Spinal cord (tissue), 9 donors: ENCODE measurements at regions not wholly inside any gene's neighbourhood (a gene's known extent, or its start where the extent isn't known, plus 50 kb on each side); places are given as distances from the start of the nearest gene placed in this dataset.
A peak's percentile ranks its signal among the peaks of the same experiment; 100 is the strongest.
"Not testable (repeated sequence)": the region's sequence is repeated elsewhere in the genome, so short reads cannot be mapped to it uniquely, and the experiment has no call there.

Experiments
- DNase-seq, 6 donors: peaks; one replicate each; pipeline versions ENCODE4 v3.0.0 to v3.0.0-alpha.2; 2013 to 2015; ENCODE audit warnings: low spot score in 6 of 6, low read depth in 4 of 6
- H3K27ac ChIP-seq: one replicate; pipeline ENCODE4 v1.5.1; 2013; ENCODE audit warnings: low read depth, low read length, control low read depth
- H3K27me3 ChIP-seq: one replicate; pipeline ENCODE4 v1.6.1; 2013; ENCODE audit warnings: low read length; ENCODE audit not compliant: control insufficient read depth, insufficient read depth
- H3K36me3 ChIP-seq: one replicate; pipeline ENCODE4 v1.6.1; 2013; ENCODE audit warnings: low read length; ENCODE audit not compliant: control insufficient read depth, insufficient read depth
- H3K4me1 ChIP-seq: one replicate; pipeline ENCODE4 v1.6.1; 2013; ENCODE audit warnings: low read length; ENCODE audit not compliant: control insufficient read depth, insufficient read depth
- H3K4me3 ChIP-seq: one replicate; pipeline ENCODE4 v1.5.1; 2013; ENCODE audit warnings: low read depth, low read length, control low read depth
- H3K9me3 ChIP-seq: one replicate; pipeline ENCODE4 v1.6.1; 2013; ENCODE audit warnings: low read length; ENCODE audit not compliant: control insufficient read depth, insufficient read depth
- WGBS: methylation state at CpG from one replicate; pipeline ENCODE4 v1.1.5; 2013; ENCODE audit warnings: missing lambda C conversion rate; ENCODE audit not compliant: insufficient coverage; 5-methylcytosine and 5-hydroxymethylcytosine counted together
- donor health status: healthy.

GRCh38 chr3:153354641-153355040, 192.6 kb downstream of the RAP2B start:
- no peaks in the 10 kb centered on the region for H3K27me3 ChIP-seq
- H3K9me3 ChIP-seq, result no peaks in the 10 kb centered on the region
- H3K27ac ChIP-seq, result no peak overlapping the region
- H3K4me3 ChIP-seq, result no peak overlapping the region
- no peaks in the 10 kb centered on the region for H3K4me1 ChIP-seq
- no peak for DNase-seq
- no peaks in the 10 kb centered on the region for H3K36me3 ChIP-seq
- no CpG with 5 or more reads among the region's 1 CpG for WGBS

- Histone ChIP-seq H3K9me3 (no peaks in the 10 kb centered on the region), H3K4me3 (no peak overlapping the region), H3K4me1 (no peaks in the 10 kb centered on the region), H3K27me3 (no peaks in the 10 kb centered on the region), H3K36me3 (no peaks in the 10 kb centered on the region), H3K27ac (no peak overlapping the region)
- no CpG with 5 or more reads among the region's 1 CpG for WGBS
- DNase-seq, result no peak
Measured at GRCh38 chr3:153355559-153355958, 193.5 kb downstream of the RAP2B start.

- Histone ChIP-seq H3K9me3 (no peaks in the 10 kb centered on the region), H3K27me3 (no peaks in the 10 kb centered on the region), H3K4me1 (no peaks in the 10 kb centered on the region), H3K27ac (no peak overlapping the region), H3K4me3 (no peak overlapping the region), H3K36me3 (no peaks in the 10 kb centered on the region)
- DNase-seq, result no peak
- no CpG with 5 or more reads among the region's 2 CpGs for WGBS
Measured at GRCh38 chr3:153356908-153357307, 194.9 kb downstream of the RAP2B start.

GRCh38 chr3:153357436-153357835, 195.4 kb downstream of the RAP2B start:
- H3K36me3 ChIP-seq, result no peaks in the 10 kb centered on the region
- no peaks in the 10 kb centered on the region for H3K4me1 ChIP-seq
- no CpG with 5 or more reads among the region's 2 CpGs for WGBS
- no peak overlapping the region for H3K27ac ChIP-seq
- H3K9me3 ChIP-seq, result no peaks in the 10 kb centered on the region
- no peak overlapping the region for H3K4me3 ChIP-seq
- peak in 4 of 6 donors; percentile 17 to 88 (median 25) for DNase-seq
- H3K27me3 ChIP-seq, result no peaks in the 10 kb centered on the region

- Histone ChIP-seq H3K9me3 (no peaks in the 10 kb centered on the region), H3K4me1 (no peaks in the 10 kb centered on the region), H3K27ac (no peak overlapping the region), H3K27me3 (no peaks in the 10 kb centered on the region), H3K4me3 (no peak overlapping the region), H3K36me3 (no peaks in the 10 kb centered on the region)
- no peak for DNase-seq
- WGBS, result 95% methylated on average over 22 of the region's 28 CpGs
Measured at GRCh38 chr3:153369561-153370374, 207.7 kb downstream of the RAP2B start.

GRCh38 chr3:153370680-153371079, 208.7 kb downstream of the RAP2B start:
- DNase-seq, result no peak
- no peak overlapping the region for H3K27ac ChIP-seq
- no peaks in the 10 kb centered on the region for H3K4me1 ChIP-seq
- no CpG with 5 or more reads among the region's 1 CpG for WGBS
- H3K36me3 ChIP-seq, result no peaks in the 10 kb centered on the region
- H3K9me3 ChIP-seq, result no peaks in the 10 kb centered on the region
- no peaks in the 10 kb centered on the region for H3K27me3 ChIP-seq
- H3K4me3 ChIP-seq, result no peak overlapping the region

- Histone ChIP-seq H3K4me1 (no peaks in the 10 kb centered on the region), H3K36me3 (no peaks in the 10 kb centered on the region), H3K4me3 (no peak overlapping the region), H3K27ac (no peak overlapping the region), H3K9me3 (no peaks in the 10 kb centered on the region), H3K27me3 (no peaks in the 10 kb centered on the region)
- 91% methylated on average over 5 of the region's 5 CpGs for WGBS
- DNase-seq, result no peak
Measured at GRCh38 chr3:153372326-153372725, 210.3 kb downstream of the RAP2B start.

GRCh38 chr3:153373606-153374005, 211.6 kb downstream of the RAP2B start:
- Histone ChIP-seq H3K4me1 (no peaks in the 10 kb centered on the region), H3K4me3 (no peak overlapping the region), H3K9me3 (no peaks in the 10 kb centered on the region), H3K36me3 (no peaks in the 10 kb centered on the region), H3K27me3 (no peaks in the 10 kb centered on the region), H3K27ac (no peak overlapping the region)
- DNase-seq, result peak in 1 of 6 donors; percentile 11
- WGBS, result no CpG with 5 or more reads among the region's 2 CpGs

GRCh38 chr3:153378366-153378765, 216.3 kb downstream of the RAP2B start:
- not testable (repeated sequence) for DNase-seq, H3K27ac ChIP-seq, H3K9me3 ChIP-seq, H3K4me1 ChIP-seq, H3K27me3 ChIP-seq, H3K4me3 ChIP-seq, H3K36me3 ChIP-seq
- 82% methylated on average over 8 of the region's 24 CpGs for WGBS

GRCh38 chr3:153379516-153379915, 217.5 kb downstream of the RAP2B start:
- Histone ChIP-seq H3K9me3 (no peaks in the 10 kb centered on the region), H3K36me3 (no peaks in the 10 kb centered on the region), H3K27ac (no peak overlapping the region), H3K27me3 (no peaks in the 10 kb centered on the region), H3K4me1 (no peaks in the 10 kb centered on the region), H3K4me3 (no peak overlapping the region)
- DNase-seq, result no peak
- WGBS, result 67% methylated on average over 1 of the region's 1 CpG
